Activated CD4-positive, alpha-beta T cell treated with anti-CD3 and anti-CD28 coated beads, Interleukin-2, amount 10 ng/mL, durations not matched to agents 7 days and 5 days (primary cell): ENCODE measurements at regions not wholly inside any gene's neighbourhood (a gene's known extent, or its start where the extent isn't known, plus 50 kb on each side); places are given as distances from the start of the nearest gene placed in this dataset.
"Not testable (repeated sequence)": the region's sequence is repeated elsewhere in the genome, so short reads cannot be mapped to it uniquely, and the experiment has no call there.

ENCODE experiments used
- CTCF ChIA-PET: fragments of 350-600 bp; sonication (Branson Sonifier 250); formaldehyde crosslinking; loops from one replicate; lab custom pipeline; 2021; ENCODE audit warnings: antibody characterized with exemption; lab: Charles Lee
- POLR2A ChIA-PET: fragments of 350-600 bp; sonication (Branson Sonifier 250); formaldehyde crosslinking; loops from one replicate; lab custom pipeline; 2021; ENCODE audit warnings: antibody characterized with exemption; lab: Charles Lee
- DNase-seq: peaks from one replicate; pipeline ENCODE4 v3.0.0-alpha.2; 2020
- H3K27ac Mint-ChIP-seq: one replicate; pipeline ENCODE4 v1.8.0; 2021; ENCODE audit warnings: mild to moderate bottlenecking, moderate library complexity, mixed read lengths
- H3K27me3 Mint-ChIP-seq: one replicate; pipeline ENCODE4 v1.8.0; 2021; ENCODE audit warnings: mixed read lengths
- H3K36me3 Mint-ChIP-seq: one replicate; pipeline ENCODE4 v1.8.0; 2021; ENCODE audit warnings: low read depth, mixed read lengths
- H3K4me1 Mint-ChIP-seq: one replicate; pipeline ENCODE4 v1.8.0; 2021; ENCODE audit warnings: mixed read lengths
- H3K4me3 Mint-ChIP-seq: one replicate; pipeline ENCODE4 v1.8.0; 2021; ENCODE audit warnings: mild to moderate bottlenecking, moderate library complexity, mixed read lengths
- H3K9me3 Mint-ChIP-seq: one replicate; pipeline ENCODE4 v1.8.0; 2021; ENCODE audit warnings: mixed read lengths

GRCh38 chrX:74025145-74025544 is 172.6 kb upstream of the XIST start:
- POLR2A ChIA-PET, H3K4me3 Mint-ChIP-seq, CTCF ChIA-PET, H3K27me3 Mint-ChIP-seq, DNase-seq, H3K4me1 Mint-ChIP-seq, H3K36me3 Mint-ChIP-seq, H3K27ac Mint-ChIP-seq, H3K9me3 Mint-ChIP-seq: not testable (repeated sequence)

DNA sequence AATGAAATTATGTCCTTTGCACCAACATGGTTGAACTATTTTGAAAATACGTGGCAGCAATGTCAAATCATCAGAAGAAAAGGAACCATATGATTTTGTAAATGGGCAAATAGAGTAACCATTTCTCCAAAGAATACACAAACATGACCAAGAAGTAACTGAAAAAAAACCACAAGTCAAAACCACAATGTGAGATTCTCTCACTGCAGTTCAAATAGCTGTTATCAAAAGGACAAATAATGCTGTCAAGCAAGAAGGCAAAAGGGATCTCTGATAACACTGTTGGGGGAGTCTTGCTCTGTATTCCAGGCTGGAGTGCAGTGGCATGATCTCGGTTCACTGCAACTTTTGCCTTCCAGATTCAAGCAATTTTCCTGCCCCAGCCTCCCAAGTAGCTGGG is 170.7 kb upstream of the XIST start:
- ChIA-PET CTCF (no interaction called here), POLR2A (no interaction called here)
- no peak overlapping the region for H3K4me3 Mint-ChIP-seq
- H3K4me1 Mint-ChIP-seq = no peaks in the 10 kb centered on the region
- H3K36me3 Mint-ChIP-seq = peaks cover 1% of the 10 kb centered on the region
- H3K27ac Mint-ChIP-seq = no peak overlapping the region
- peaks cover 2% of the 10 kb centered on the region for H3K9me3 Mint-ChIP-seq
- DNase-seq = no peak
- no peaks in the 10 kb centered on the region for H3K27me3 Mint-ChIP-seq

- no peaks in the 10 kb centered on the region for H3K27me3 Mint-ChIP-seq
- H3K4me1 Mint-ChIP-seq = peaks cover 4% of the 10 kb centered on the region
- no peaks in the 10 kb centered on the region for H3K36me3 Mint-ChIP-seq
- POLR2A ChIA-PET = no interaction called here
- no peaks in the 10 kb centered on the region for H3K9me3 Mint-ChIP-seq
- no peak for DNase-seq
- CTCF ChIA-PET = no interaction called here
- H3K27ac Mint-ChIP-seq = no peak overlapping the region
- no peak overlapping the region for H3K4me3 Mint-ChIP-seq
Observed at GRCh38 chrX:74018253-74018652, 165.7 kb upstream of the XIST start.

GRCh38 chrX:74015379-74016019 is 163.0 kb upstream of the XIST start:
- no peak overlapping the region for H3K4me3 Mint-ChIP-seq
- no peaks in the 10 kb centered on the region for H3K27me3 Mint-ChIP-seq
- POLR2A ChIA-PET = interaction anchor here (0.5 kb wide), 1 partner anchor 104 kb away, joined by 3 read pairs; no protein-coding TSS in a partner anchor
- peaks cover 4% of the 10 kb centered on the region for H3K4me1 Mint-ChIP-seq
- no peak overlapping the region for H3K27ac Mint-ChIP-seq
- CTCF ChIA-PET = interaction anchor here (0.8 to 2.0 kb wide), 3 partner anchors 138 to 162 kb away, joined by 3 to 5 read pairs (median 4); no protein-coding TSS in a partner anchor
- no peaks in the 10 kb centered on the region for H3K9me3 Mint-ChIP-seq
- DNase-seq = peak; percentile 69
- H3K36me3 Mint-ChIP-seq = no peaks in the 10 kb centered on the region

GRCh38 chrX:74009041-74009440 is 156.5 kb upstream of the XIST start:
- ChIA-PET CTCF (interaction anchor here (0.9 kb wide), 1 partner anchor 42 kb away, joined by 5 read pairs; no protein-coding TSS in a partner anchor), POLR2A (no interaction called here)
- Mint-ChIP-seq H3K9me3 (peaks cover 3% of the 10 kb centered on the region), H3K27me3 (no peaks in the 10 kb centered on the region), H3K27ac (no peak overlapping the region), H3K4me1 (peaks cover 3% of the 10 kb centered on the region), H3K4me3 (no peak overlapping the region), H3K36me3 (peaks cover 10% of the 10 kb centered on the region)
- no peak for DNase-seq

- Mint-ChIP-seq H3K36me3 (peaks cover 26% of the 10 kb centered on the region), H3K4me1 (peaks cover 5% of the 10 kb centered on the region), H3K4me3 (no peak overlapping the region), H3K27ac (no peak overlapping the region), H3K9me3 (peaks cover 2% of the 10 kb centered on the region), H3K27me3 (no peaks in the 10 kb centered on the region)
- ChIA-PET POLR2A (no interaction called here), CTCF (interaction anchor here (0.7 kb wide), 1 partner anchor 48 kb away, joined by 3 read pairs; no protein-coding TSS in a partner anchor)
- DNase-seq = no peak
Observed at GRCh38 chrX:73992019-73992418, 139.5 kb upstream of the XIST start.

- peak overlapping the region; percentile 54 for H3K27ac Mint-ChIP-seq
- ChIA-PET CTCF (interaction anchor here (1.0 kb wide), 1 partner anchor 30 kb away, joined by 4 read pairs; no protein-coding TSS in a partner anchor), POLR2A (no interaction called here)
- no peak overlapping the region for H3K4me3 Mint-ChIP-seq
- no peak for DNase-seq
- no peaks in the 10 kb centered on the region for H3K27me3 Mint-ChIP-seq
- peaks cover 5% of the 10 kb centered on the region for H3K4me1 Mint-ChIP-seq
- peaks cover 24% of the 10 kb centered on the region for H3K36me3 Mint-ChIP-seq
- no peaks in the 10 kb centered on the region for H3K9me3 Mint-ChIP-seq
Observed at GRCh38 chrX:73987166-73987565, 134.7 kb upstream of the XIST start.

- no peak for DNase-seq
Observed at GRCh38 chrX:73979551-73980131, 127.1 kb upstream of the XIST start.

GRCh38 chrX:73977542-73978169 is 125.1 kb upstream of the XIST start:
- Mint-ChIP-seq H3K27me3 (no peaks in the 10 kb centered on the region), H3K36me3 (peaks cover 5% of the 10 kb centered on the region), H3K9me3 (no peaks in the 10 kb centered on the region), H3K4me1 (peaks cover 18% of the 10 kb centered on the region), H3K4me3 (peak overlapping the region; percentile 26), H3K27ac (peak overlapping the region; percentile 77)
- peak; percentile 39 for DNase-seq
- ChIA-PET CTCF (interaction anchor here (0.7 kb wide), 1 partner anchor 1947 kb away, joined by 4 read pairs; no protein-coding TSS in a partner anchor), POLR2A (no interaction called here)

More at GRCh38 chrX:73979551-73980131, 127.1 kb upstream of the XIST start:
- Mint-ChIP-seq H3K36me3 (peaks cover 6% of the 10 kb centered on the region), H3K9me3 (no peaks in the 10 kb centered on the region), H3K4me3 (no peak overlapping the region), H3K27me3 (no peaks in the 10 kb centered on the region), H3K27ac (no peak overlapping the region), H3K4me1 (peaks cover 18% of the 10 kb centered on the region)
- POLR2A ChIA-PET = no interaction called here
- CTCF ChIA-PET = no interaction called here

- H3K4me1 Mint-ChIP-seq, H3K27ac Mint-ChIP-seq, POLR2A ChIA-PET, DNase-seq, H3K9me3 Mint-ChIP-seq, CTCF ChIA-PET, H3K27me3 Mint-ChIP-seq, H3K4me3 Mint-ChIP-seq: not testable (repeated sequence)
- H3K36me3 Mint-ChIP-seq = peaks cover 23% of the 10 kb centered on the region
Observed at GRCh38 chrX:73967461-73967860, 114.9 kb upstream of the XIST start.

- Mint-ChIP-seq H3K36me3 (peaks cover 17% of the 10 kb centered on the region), H3K27ac (no peak overlapping the region), H3K4me1 (peaks cover 6% of the 10 kb centered on the region), H3K27me3 (no peaks in the 10 kb centered on the region), H3K4me3 (no peak overlapping the region), H3K9me3 (no peaks in the 10 kb centered on the region)
- DNase-seq = no peak
- ChIA-PET POLR2A (no interaction called here), CTCF (interaction anchor here (1.3 kb wide), 1 partner anchor 23 kb away, joined by 4 read pairs; no protein-coding TSS in a partner anchor)
Observed at GRCh38 chrX:73965833-73966232, 113.3 kb upstream of the XIST start.

GRCh38 chrX:73964579-73964978 is 112.1 kb upstream of the XIST start:
- Mint-ChIP-seq H3K27ac (no peak overlapping the region), H3K9me3 (no peaks in the 10 kb centered on the region), H3K4me1 (peaks cover 10% of the 10 kb centered on the region), H3K27me3 (no peaks in the 10 kb centered on the region), H3K36me3 (peaks cover 15% of the 10 kb centered on the region), H3K4me3 (no peak overlapping the region)
- ChIA-PET CTCF (interaction anchor here (1.2 to 1.3 kb wide), 2 partner anchors 9 to 22 kb away, joined by 3 to 4 read pairs; no protein-coding TSS in a partner anchor), POLR2A (no interaction called here)
- no peak for DNase-seq

GRCh38 chrX:73963682-73964081 is 111.2 kb upstream of the XIST start:
- CTCF ChIA-PET = interaction anchor here (1.2 kb wide), 1 partner anchor 8 kb away, joined by 3 read pairs; no protein-coding TSS in a partner anchor
- no peak overlapping the region for H3K27ac Mint-ChIP-seq
- no peaks in the 10 kb centered on the region for H3K9me3 Mint-ChIP-seq
- H3K4me3 Mint-ChIP-seq = no peak overlapping the region
- POLR2A ChIA-PET = no interaction called here
- DNase-seq = no peak
- H3K27me3 Mint-ChIP-seq = no peaks in the 10 kb centered on the region
- peaks cover 13% of the 10 kb centered on the region for H3K36me3 Mint-ChIP-seq
- peaks cover 10% of the 10 kb centered on the region for H3K4me1 Mint-ChIP-seq
